BE2C (cell line): ENCODE measurements at regions not wholly inside any gene's neighbourhood (a gene's known extent, or its start where the extent isn't known, plus 50 kb on each side); places are given as distances from the start of the nearest gene placed in this dataset.

Experiments used
- DNase-seq: peaks from one replicate; pipeline ENCODE4 v3.0.0-alpha.2; 2020
- H3K27me3 ChIP-seq: fragments of 250-450 bp; sonication (Bioruptor Pico); 2 replicates; pipeline ENCODE4 v1.5.1; 2020; ENCODE audit warnings: mild to moderate bottlenecking
- H3K36me3 ChIP-seq: fragments of 250-450 bp; sonication (Bioruptor Pico); 2 replicates; pipeline ENCODE4 v1.5.1; 2020; ENCODE audit warnings: mild to moderate bottlenecking
- H3K4me1 ChIP-seq: fragments of 250-450 bp; sonication (Bioruptor Pico); 2 replicates; pipeline ENCODE4 v1.5.1; 2020
- H3K4me3 ChIP-seq: 2 replicates; pipeline ENCODE4 v1.5.1; 2011; ENCODE audit warnings: low read depth, low read length
- H3K9me3 ChIP-seq: fragments of 250-450 bp; sonication (Bioruptor Pico); 2 replicates; pipeline ENCODE4 v1.5.1; 2020
- TF ChIP-seq, protein P1 (sequence below): IDR thresholded peaks from 2 replicates; pipeline ENCODE4 v1.5.1; 2012; ENCODE audit warnings: mild to moderate bottlenecking, low read depth, low read length

DNA sequence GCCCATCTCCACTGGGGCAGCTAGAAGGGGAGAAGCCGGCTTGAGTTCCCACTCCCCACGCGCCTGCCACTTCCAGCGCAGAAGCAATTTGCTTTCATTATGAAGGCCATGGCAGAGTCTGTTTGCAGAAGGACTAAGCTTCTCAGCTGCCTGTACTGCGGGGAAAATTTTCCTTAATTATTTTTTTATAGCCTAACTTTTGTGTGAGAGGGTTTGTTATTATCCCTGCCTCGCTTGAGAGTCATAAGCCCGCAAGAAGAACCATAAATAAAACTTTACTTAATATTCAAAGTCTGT is 56.0 kb upstream of the DLK1 start:
- Histone ChIP-seq H3K4me1 (peaks cover 51% of the 10 kb centered on the region), H3K36me3 (no peaks in the 10 kb centered on the region), H3K27me3 (no peaks in the 10 kb centered on the region), H3K9me3 (no peaks in the 10 kb centered on the region), H3K4me3 (no peak overlapping the region)
- no peak for DNase-seq
- TF ChIP-seq, protein P1, sequence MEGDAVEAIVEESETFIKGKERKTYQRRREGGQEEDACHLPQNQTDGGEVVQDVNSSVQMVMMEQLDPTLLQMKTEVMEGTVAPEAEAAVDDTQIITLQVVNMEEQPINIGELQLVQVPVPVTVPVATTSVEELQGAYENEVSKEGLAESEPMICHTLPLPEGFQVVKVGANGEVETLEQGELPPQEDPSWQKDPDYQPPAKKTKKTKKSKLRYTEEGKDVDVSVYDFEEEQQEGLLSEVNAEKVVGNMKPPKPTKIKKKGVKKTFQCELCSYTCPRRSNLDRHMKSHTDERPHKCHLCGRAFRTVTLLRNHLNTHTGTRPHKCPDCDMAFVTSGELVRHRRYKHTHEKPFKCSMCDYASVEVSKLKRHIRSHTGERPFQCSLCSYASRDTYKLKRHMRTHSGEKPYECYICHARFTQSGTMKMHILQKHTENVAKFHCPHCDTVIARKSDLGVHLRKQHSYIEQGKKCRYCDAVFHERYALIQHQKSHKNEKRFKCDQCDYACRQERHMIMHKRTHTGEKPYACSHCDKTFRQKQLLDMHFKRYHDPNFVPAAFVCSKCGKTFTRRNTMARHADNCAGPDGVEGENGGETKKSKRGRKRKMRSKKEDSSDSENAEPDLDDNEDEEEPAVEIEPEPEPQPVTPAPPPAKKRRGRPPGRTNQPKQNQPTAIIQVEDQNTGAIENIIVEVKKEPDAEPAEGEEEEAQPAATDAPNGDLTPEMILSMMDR, result no peak

DNA sequence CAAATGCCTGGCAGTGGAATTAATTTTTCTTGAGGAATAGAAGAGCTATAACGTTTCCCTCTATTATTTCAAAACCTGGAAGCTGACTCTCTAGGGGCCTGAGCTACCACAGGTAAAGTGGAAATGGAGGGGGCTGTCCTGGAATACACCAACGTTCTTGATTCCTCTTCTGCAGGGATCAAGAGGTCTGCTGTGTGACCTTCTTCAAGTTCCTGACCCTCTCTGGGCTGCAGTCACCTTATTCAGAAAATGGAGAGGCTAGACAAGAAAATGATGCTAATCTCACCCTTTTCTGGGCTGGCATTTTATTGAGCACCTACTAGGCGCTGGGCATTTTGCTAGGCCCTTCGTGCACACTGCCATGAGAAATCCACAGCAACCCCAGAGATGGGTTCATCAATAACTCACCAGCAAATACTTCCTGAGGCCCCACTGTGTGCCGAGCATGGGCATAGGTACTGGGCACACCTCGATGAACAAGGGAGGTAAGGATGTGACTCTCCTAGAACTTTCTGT is 55.2 kb upstream of the DLK1 start:
- no peak overlapping the region for H3K4me3 ChIP-seq

DNA sequence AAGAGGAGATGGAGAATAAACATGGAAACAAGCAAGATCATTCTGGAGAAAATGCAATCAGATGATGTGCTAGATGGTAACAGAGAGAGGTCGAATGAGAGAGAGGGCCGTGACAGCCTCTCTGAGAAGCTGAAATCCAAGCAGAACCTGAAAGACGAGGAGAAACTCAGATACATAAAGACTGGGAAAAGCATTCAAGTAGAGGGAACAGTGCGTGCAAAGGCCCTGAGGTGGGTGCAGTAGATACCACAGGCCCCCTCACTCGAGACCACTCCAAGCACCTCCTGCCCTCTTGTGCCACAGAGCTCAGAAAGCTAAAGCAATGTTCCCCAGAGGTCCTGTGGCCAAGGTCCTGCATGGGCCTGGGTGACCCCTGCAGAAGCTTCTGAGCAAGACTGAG is 54.8 kb upstream of the DLK1 start:
- Histone ChIP-seq H3K9me3 (no peaks in the 10 kb centered on the region), H3K27me3 (no peaks in the 10 kb centered on the region), H3K36me3 (no peaks in the 10 kb centered on the region), H3K4me3 (no peak overlapping the region), H3K4me1 (peaks cover 57% of the 10 kb centered on the region)
- no peak for DNase-seq
- TF ChIP-seq, protein P1, result no peak

More for the DNA sequence above, 55.2 kb upstream of the DLK1 start:
- no peaks in the 10 kb centered on the region for H3K27me3 ChIP-seq
- peaks cover 53% of the 10 kb centered on the region for H3K4me1 ChIP-seq
- TF ChIP-seq, protein P1, result no peak
- DNase-seq, result no peak
- no peaks in the 10 kb centered on the region for H3K9me3 ChIP-seq
- no peaks in the 10 kb centered on the region for H3K36me3 ChIP-seq

DNA sequence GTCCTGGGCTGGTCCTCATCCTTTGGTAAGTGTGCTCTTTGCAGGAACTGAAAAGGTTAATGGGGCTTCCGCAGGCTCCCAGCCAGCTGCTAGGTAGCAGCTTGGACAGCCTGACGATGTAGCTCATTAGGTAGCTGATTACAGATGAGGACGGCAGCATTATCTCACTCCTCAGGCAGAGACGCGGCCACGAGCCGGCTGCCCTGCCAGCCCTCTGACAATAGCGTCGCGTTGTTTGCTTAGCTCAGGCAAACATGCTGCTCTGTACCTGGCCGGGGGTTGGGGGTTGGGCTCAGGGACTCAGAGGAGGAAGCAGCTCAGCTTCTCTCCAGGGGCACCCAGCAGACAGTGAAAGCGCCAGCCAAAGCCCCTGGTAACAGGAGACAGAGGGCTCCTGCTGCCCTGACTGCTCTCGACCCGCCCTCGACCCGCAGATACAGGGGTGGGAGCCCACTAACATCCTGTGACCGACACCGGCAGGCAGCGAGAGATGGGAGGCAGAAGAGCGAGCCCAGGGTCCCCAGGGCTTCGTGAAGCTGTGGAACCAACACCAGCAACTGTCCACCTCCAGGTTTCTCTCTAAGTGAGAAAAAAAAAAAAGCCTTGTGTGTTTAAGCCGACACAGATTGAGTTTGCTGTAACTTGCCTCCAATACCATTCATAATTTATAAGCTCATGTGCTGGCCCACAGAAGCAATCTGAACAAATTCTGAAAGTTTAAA is 53.4 kb upstream of the DLK1 start:
- H3K4me3 ChIP-seq, result peak overlapping the region; percentile 21
- no peaks in the 10 kb centered on the region for H3K9me3 ChIP-seq
- peak; percentile 88 for DNase-seq
- H3K36me3 ChIP-seq, result no peaks in the 10 kb centered on the region
- TF ChIP-seq, protein P1, result no peak
- H3K27me3 ChIP-seq, result no peaks in the 10 kb centered on the region
- H3K4me1 ChIP-seq, result peaks cover 67% of the 10 kb centered on the region

DNA sequence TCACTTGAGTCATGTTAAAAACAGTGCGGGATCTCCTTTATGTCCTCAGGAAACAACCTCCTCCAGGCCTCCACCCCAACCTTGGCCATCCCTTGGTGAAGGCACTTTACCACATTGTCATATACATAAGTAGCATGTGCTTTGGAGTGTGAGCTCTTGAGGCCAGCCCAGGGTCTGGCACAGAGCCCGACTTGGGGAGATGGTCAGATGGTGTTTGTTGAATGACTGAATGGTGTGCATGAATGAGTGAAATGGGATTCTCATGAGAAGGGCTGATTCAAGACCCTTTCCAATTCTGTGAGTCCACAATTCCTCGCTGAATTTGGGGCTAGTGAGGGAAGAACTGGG is 52.9 kb upstream of the DLK1 start:
- Histone ChIP-seq H3K4me1 (peaks cover 67% of the 10 kb centered on the region), H3K9me3 (no peaks in the 10 kb centered on the region)

DNA sequence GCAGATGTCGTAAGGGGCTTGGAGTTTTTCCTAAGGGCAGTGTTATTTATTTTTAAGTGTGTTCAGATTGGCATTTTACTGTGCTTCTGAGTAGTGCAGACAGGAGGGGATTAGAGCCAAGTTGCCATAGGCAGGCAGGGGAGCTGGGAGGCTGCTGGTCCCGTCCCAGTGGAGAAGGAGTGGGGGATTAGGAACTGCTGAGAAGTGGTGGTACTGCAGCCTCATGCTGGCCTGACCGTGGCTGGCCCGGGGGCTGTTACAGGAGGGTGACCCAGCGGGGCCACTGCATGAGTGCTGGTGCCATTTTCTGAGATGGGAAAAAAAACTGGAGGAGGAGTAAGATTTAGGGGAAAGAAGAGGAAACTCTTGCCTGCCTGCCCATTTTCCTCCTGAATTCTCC is 52.3 kb upstream of the DLK1 start:
- DNase-seq, result no peak
- Histone ChIP-seq H3K4me1 (peaks cover 65% of the 10 kb centered on the region), H3K9me3 (no peaks in the 10 kb centered on the region), H3K36me3 (no peaks in the 10 kb centered on the region), H3K27me3 (no peaks in the 10 kb centered on the region), H3K4me3 (no peak overlapping the region)
- TF ChIP-seq, protein P1, result no peak

More for the DNA sequence above, 52.9 kb upstream of the DLK1 start:
- H3K27me3 ChIP-seq, result no peaks in the 10 kb centered on the region
- no peak for DNase-seq
- TF ChIP-seq, protein P1, result no peak
- no peaks in the 10 kb centered on the region for H3K36me3 ChIP-seq
- H3K4me3 ChIP-seq, result no peak overlapping the region; the same call in 1 of the 2 replicates
